Activated CD4-positive, alpha-beta T cell treated with anti-CD3 and anti-CD28 coated beads, Interleukin-10, Interleukin-2, amounts not matched to agents 100 ng/mL and 50 ng/mL, durations not matched to agents 16 hours and 8 hours (primary cell): ENCODE measurements at regions not wholly inside any gene's neighbourhood (a gene's known extent, or its start where the extent isn't known, plus 50 kb on each side); places are given as distances from the start of the nearest gene placed in this dataset.
"Not testable (repeated sequence)": the region's sequence is repeated elsewhere in the genome, so short reads cannot be mapped to it uniquely, and the experiment has no call there.

Experiments
- DNase-seq: peaks from one replicate; pipeline ENCODE4 v3.0.0-alpha.2; 2020

GRCh38 chrX:124239324-124239723, 93.1 kb upstream of the TEX13D start:
- DNase-seq, result peak; percentile 79

DNA sequence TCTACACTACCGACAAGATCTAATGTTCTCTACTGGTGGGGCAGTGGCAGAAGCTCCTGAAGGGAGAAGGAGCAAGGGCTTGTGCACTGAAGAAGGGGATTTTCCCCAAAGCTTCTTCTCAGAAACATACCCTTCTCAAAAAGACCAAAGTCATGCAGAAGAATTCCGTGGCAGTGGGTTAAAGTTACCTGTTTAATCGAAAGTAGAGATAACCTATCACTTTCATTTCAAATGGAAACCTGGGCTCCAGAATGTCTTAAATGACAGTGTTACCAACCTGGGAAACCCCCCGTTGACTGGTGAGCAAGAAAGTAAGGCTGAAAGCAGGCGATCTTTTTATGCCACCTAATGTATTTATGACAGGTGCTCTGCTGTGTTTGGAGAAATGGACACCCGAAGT, 92.5 kb upstream of the TEX13D start:
- peak; percentile 92 for DNase-seq

DNA sequence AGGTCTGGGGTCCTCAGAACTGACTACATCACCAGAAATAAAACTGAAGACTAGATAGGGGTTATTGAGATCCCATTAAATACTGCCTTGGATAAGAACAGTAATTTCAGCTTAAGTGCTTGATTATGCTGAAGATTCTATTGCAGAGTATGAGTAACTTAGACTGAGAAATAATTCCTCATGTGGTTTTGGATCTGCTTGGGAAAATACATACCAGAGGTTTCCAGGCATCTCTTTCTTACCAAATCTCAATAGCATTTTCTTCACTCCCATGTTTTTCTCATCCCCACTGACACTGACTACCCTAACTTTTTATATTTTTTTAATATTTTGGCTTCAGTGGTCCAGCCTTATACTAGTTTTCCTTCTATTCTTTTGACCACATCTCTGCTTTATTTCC, 92.0 kb upstream of the TEX13D start:
- no peak for DNase-seq

DNA sequence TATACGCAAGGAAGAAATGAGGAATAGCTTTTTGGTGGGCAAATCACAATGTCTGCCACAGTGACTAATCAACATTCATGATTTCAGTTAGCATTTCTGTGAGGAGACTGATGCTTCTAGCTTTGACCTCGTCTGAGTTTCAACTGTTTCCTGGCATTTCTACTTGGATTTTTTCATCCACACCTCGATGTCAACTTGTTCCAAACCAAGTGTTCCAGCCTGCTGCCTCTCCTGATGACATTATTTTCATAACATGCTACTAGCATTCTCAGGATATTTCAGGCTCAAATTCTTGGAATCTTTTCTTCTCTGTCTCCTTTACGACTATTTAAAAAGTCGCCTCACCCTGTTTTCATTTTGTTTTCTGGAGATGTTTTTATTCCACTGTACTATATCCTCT, 90.3 kb upstream of the TEX13D start:
- no peak for DNase-seq

DNA sequence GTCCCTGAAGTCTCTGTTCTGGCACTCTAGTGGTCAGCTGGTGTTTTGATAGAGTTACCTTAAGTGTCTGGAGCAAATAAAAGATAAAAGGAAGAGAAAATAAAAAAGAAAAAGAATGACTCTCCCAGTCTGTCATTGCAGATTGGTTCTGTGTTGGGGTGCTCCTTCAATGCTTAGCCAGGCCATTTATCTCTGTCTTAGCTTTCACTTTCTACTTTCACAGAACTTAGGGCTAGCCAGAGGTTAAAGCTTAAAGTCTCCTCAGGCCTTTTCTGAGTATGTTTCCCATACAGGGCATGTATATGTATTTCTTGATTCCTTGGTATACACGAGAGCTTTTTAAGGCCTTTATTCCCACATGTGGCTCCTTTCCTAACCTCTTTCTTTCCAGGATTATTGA, 83.1 kb upstream of the TEX13D start:
- peak; percentile 22 for DNase-seq

GRCh38 chrX:124250835-124251437, 81.5 kb upstream of the TEX13D start:
- no peak for DNase-seq

DNA sequence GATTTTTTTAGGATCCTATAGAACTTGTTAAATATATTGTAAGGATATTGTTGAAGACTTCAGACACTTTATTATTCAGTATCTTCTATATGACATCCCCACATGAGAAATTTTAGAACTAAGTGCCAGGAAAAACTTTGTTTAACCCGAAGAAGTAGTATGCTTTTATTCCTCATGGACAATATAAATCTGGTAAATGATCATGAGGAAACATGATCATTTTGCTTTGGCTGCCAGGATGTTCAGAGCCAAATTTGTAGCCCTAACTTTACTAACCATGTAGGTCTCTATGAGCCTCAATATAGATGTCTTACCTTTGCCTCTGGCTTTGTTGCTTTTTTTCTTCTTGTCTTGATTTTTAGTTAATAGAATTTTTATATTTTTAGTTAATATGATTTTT, 77.8 kb upstream of the TEX13D start:
- no peak for DNase-seq

GRCh38 chrX:124256216-124256615, 76.2 kb upstream of the TEX13D start:
- no peak for DNase-seq

DNA sequence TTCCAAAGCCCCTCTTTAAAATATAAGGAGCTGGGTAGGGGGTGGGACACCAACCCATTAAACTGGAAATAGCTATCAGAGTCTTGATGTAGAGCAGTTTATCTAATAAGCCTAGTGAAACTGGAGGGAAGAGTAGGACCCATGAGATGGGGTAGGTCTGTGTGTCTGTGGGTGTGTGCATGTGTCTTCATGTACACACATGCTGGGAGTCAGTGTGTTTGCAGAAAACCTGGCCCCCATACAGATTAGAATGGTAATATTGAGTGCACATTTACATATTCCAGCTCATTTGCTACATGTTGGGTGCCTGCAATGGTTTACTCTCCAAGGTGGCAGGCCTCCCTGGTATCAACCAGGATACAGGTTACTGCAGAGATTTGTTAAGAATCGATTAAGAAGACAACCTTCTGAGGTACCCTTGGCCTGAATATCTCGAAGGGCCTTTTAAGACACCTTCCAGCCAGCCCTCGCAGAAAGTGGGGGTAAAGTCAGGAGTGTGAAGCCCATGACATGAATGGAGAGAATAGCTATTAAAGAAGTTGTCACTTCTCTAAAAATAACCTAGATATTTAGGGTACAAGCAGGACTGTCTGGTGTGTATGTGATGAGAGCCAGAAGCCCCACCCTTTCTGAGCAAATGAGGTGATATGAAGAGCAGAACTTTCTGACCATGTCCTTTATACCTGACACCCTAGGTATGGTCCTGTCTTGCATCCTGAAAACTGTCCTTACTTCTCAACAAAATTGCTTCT, 75.7 kb upstream of the TEX13D start:
- DNase-seq, result no peak

DNA sequence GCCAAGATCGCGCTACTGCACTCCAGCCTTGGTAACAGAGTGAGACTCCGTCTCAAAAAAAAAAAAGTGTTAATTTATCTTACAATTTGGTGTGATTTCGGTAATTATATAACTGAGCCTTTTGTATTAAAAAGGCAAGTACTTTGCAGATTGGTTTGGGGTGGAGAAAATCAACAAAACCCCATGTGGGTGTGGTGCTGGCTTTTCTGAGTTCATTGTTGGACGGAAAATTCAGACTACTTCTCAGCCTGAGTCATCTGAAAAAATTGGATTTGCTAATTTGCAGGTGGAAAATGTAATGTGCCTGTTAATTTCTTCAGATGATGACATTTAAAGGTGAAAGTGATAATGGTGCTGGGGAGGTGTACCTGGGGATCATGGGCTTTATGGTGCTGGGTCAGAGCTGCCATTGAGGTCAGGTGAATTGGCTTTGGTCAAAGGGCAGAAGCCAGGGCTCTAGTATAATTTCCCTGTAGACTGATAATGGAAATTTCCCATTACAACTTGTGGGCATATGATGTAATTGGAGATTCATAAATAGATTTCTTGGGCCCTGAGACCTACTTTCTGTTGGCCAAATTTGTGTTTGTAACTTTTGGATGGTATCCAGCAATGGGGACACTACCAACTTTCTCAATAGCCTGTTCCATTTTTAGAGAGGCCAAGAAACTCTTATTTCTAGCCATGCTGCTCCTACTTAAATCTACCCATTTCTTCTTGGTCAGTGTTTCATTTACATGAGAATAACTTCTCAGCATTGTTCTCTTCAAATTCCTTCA, 74.3 kb upstream of the TEX13D start:
- DNase-seq, result no peak

GRCh38 chrX:124260845-124261244, 71.6 kb upstream of the TEX13D start:
- peak; percentile 27 for DNase-seq

DNA sequence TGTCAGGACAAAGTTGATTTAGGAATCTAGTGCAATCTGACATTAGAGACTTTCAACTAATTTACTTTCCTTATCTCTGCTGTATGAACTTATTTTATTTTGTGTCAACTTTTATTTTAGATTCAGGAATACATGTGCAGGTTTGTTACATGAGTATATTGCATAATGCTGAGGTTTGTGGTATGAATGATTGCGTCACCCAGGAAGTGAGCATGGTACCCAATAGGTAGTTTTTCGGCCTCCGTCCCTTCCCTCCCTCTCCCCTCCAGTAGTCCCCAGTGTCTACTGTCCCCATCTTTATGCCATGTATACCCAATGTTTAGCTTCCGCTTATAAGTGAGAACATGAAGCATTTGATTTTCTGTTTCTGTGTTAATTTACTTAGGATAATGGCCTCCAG, 68.7 kb upstream of the TEX13D start:
- peak; percentile 37 for DNase-seq

- DNase-seq, result no peak
These were observed 64.4 kb upstream of the TEX13D start for GRCh38 chrX:124268099-124268498.

DNA sequence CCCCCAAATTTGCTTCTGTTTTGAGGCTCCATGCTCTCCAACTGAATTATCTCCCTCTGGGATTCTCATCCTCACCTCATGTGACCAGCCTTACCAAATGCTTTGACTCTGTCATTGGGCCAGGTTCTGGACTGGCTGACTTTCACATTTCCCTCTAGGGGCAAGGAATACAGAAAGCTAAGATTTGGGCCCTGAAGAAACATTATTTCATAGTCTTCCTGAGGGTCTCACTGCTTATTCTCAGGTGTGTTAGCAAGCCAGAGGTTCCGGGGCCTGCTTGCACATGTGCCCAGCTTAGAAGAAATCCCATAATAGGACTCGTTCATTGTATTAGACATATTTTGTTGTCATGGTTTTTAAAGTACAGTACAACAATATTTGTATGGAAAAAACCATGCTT, 62.6 kb upstream of the TEX13D start:
- DNase-seq, result no peak

DNA sequence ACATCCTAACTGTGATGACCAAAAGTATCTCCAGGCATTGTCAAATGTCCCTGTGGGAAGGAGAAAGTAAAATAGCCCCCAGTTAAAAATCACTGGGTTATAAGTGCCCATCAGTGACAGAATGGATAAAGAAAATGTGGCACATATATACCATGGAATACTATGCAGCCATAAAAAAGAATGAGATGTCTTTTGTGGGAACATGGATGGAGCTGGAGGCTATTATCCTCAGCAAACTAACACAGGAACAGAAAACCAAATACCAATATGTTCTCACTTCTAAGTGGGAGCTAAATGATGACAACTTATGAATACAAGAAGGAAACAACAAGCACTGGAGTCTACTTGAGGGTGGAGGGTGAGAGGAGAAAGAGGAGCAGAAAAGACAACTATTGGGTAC, 60.9 kb upstream of the TEX13D start:
- DNase-seq, result not testable (repeated sequence)

DNA sequence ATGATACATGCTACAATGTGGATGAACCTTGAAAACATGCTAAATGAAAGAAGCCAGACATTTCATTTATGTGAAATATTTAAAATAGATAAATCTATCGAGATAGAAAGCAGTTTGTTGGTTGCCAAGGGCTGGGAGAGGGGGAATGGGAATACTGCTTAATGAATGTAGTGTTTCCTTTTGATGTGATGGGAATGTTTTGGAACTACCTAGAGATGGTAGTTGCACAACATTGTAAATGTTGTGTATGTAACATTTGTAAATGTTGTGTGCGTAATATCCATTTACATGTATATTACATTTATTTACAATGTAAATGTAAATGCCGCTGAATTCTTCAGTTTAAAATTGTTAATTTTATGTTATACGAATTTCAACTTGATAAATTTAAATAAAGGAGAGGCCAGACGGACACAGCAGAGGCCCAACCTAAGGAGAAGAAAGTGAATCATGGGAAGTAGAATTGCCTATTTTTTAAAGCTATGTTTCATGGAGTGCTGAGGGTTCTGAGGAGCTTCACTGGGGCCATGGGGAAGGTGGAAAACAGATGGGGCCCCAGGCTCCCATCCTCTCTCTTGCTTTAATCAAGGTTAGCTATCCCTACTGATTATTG, 60.0 kb upstream of the TEX13D start:
- DNase-seq, result no peak

DNA sequence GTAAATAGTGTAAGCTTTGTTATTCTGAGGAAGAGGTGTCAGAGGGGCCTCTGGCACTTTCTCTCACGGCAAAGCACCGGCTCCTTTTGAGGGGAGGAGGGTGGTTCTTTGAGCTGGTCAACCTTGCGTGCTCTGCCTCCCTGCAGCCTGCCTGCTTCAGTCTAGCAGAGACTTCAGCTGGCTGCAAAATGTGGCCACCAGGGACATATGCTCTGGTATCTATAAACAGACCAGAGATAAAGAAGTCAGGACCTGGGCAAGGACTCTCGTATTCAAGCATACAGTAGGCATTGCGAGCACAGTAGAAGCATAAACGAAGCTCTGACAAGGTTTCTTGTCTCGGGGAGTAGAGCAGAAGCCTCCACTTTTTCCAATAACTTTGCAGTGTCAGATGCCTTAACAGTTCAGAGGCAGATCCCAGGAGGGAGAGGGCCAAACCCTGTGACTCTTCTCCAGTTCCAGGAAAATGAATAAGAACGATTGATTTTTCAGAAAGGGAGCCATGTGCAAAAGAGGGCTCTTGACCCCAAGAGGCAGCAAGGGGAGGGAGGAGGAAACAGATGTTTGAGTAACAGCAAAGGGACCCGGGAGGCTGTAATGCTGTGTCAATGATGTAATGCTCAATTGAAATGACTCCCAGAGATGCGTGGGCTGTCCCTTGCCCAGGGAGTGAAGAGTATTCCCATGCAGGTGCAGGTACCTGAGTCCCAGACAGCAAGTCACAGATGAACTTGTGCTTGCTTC, 57.9 kb upstream of the TEX13D start:
- no peak for DNase-seq

DNA sequence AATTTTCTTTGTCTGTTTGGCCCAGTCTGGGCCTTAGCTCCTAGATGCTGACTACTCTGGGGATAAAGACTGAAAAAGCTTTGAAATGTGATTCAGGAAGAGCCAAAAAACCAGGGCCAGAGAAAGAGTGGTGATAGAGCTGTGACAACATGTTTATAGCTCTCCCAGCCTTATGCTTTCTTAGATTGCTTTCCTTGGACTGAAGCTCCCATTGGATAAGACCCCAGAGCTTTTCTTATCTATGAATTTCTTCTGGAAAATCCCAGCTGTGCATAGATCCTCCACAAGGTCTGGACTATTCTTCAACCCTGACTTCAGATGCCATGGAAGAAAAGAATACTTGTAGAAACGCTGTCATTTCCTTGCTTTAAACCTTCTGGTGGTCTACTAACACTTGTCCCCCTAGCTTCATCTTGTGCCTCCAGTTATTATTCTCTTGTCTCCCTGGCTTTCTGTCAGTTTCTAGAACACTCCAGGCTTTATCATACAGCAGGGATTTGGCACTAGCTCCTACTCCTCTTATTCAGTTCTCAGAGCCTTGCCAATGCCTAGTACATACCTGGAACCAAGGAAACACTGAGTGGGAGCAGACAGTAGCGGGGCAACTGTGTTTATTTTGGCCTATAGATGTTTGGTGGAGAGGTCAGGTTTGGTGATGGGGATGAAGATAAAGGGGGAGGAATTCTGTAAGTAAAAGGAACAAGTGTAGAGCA, 57.1 kb upstream of the TEX13D start:
- DNase-seq, result no peak

DNA sequence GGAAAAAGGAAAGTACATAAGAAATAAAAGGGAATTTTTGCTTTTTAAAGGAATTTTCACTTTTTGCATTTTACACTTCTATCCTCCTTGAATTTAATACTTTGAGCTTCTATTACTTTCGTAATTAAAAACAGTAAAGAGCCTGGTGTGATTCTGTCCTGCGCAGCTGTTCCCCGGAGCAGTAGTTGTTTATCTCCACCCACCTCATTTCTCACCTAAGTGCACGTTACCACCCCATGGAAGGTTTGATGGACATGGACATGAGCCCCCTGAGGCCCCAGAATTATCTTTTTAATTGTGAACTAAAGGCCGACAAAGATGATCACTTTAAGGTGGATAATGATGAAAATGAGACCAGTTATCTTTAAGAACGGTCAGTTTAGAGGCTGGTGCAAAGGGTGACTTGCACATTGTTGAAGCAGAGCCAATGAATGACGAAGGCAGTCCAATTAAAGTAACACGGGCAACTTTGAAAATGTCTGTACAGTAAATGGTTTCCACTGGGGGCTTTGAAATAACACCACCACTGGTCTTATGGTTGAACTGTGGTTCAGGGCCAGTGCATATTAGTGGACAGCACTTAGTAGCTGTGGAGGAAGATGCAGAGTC, 52.1 kb upstream of the TEX13D start:
- DNase-seq, result no peak

DNA sequence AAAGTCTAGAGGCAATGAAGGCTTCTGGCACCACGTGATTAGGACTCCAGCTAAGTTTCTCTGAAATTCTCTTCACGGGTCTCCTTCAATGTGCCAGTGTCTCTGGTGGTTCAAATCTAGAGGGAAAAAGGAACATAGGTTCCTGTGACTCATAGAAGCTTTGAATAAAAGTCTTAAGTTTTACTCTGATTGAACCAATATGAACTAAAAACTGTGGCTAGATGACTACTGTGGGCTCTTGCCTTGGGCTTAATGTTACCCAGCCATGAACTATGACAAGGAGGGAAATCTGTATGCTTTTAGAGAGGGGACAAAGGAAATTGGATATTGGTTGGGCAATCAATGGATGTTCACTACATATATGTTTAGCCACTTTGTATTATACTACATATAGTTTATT, 49.9 kb upstream of the TEX13D start:
- DNase-seq, result peak; percentile 45
